Fibroblast of the aortic adventitia (primary cell): ENCODE measurements at regions not wholly inside any gene's neighbourhood (a gene's known extent, or its start where the extent isn't known, plus 50 kb on each side); places are given as distances from the start of the nearest gene placed in this dataset.

Source experiments
- DNase-seq: peaks from one replicate; pipeline ENCODE4 v3.0.0-alpha.2; 2010; ENCODE audit warnings: low read depth
- H3K4me3 ChIP-seq: 2 replicates; pipeline ENCODE4 v1.5.1; 2011; ENCODE audit warnings: low read depth, mild to moderate bottlenecking, control low read depth, low read length, moderate library complexity
- CTCF ChIP-seq: IDR thresholded peaks from 2 replicates; pipeline ENCODE4 v1.5.1; 2011; ENCODE audit warnings: mild to moderate bottlenecking, low read length, control low read depth, inconsistent platforms; ENCODE audit not compliant: insufficient read depth

GRCh38 chr3:87979527-87979926, 79.3 kb downstream of the CGGBP1 start:
- no peak for TF ChIP-seq CTCF
- DNase-seq, result no peak
- H3K4me3 ChIP-seq, result no peak overlapping the region

DNA sequence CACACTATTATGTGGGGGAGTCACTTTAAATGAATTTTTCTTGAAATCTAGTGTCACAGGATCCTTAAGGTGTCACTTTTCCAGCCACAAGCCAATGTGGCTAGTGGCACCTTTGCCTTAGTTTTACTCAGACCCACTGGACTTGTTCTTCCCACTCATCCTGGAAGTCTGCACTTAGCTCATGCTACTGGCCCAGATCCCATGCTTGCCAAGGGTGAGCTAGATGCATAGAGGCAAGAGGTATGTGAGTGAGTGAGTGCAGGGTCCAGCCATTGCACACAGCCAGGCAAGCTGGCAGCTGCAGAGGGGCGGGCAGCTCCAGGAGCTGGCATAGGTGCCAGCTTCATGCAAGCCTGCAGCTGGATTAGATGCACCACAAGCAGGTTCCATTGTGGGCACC, 81.0 kb downstream of the CGGBP1 start:
- no peak for TF ChIP-seq CTCF
- DNase-seq, result no peak
- H3K4me3 ChIP-seq, result no peak overlapping the region

DNA sequence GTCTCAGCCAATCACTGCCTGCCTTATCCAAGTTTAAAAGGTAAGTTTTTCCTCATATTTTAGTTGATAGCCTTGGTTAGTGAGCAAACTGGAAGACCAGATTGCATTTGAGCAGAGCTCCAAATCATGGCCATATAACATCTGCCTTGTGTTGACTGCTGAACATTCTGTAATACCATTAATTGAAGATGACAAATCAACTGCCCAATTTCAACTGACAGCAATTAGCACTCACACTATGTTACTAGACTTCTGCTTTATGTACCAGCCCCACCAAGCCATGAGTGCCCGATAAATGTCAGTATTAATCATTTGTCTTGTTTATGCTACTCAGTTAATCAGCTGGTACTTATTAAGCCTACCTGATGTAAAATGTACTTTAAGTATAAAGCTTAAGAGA, 83.1 kb downstream of the CGGBP1 start:
- no peak for DNase-seq
- H3K4me3 ChIP-seq, result no peak overlapping the region
- no peak for TF ChIP-seq CTCF

GRCh38 chr3:87973906-87974305, 84.9 kb downstream of the CGGBP1 start:
- DNase-seq, result no peak
- no peak overlapping the region for H3K4me3 ChIP-seq
- TF ChIP-seq CTCF, result no peak

DNA sequence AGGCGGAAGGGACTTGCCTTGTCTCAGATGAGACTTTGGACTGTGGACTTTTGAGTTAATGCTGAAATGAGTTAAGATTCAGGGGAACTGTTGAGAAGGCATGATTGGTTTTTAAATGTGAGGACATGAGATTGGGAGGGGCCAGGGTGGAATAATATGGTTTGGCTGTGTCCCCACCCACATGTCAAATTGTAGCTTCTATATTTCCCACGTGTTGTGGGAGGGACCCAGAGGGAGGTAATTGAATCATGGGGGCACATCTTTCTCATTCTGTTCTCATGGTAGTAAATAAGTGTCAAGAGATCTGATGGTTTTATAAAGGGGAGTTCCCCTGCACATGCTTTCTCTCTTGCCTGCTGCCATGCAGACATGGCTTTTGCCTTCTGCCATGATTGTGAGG, 89.2 kb downstream of the CGGBP1 start:
- TF ChIP-seq CTCF, result no peak
- DNase-seq, result no peak
- H3K4me3 ChIP-seq, result no peak overlapping the region

DNA sequence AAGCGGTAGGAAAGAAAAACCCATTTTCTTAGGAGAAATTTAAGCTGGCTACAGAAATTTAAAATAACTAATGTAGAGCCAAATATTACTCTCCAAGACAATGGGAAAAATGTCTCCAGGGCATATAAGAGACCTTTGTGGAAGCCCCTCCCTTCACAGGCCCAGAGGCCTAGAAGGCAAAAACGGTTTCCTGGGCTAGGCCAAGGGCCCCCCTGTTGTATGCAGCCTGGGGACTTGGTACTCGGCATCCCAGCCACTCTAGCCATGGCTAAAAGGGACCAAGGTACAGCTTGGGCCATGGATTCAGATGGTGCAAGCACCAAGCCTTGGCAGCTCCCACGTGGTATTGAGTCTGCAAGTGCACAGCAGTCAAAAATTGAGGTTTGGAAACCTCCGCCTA, 90.1 kb downstream of the CGGBP1 start:
- H3K4me3 ChIP-seq, result no peak overlapping the region
- no peak for DNase-seq
- TF ChIP-seq CTCF, result no peak

- DNase-seq, result no peak
- no peak for TF ChIP-seq CTCF
- no peak overlapping the region for H3K4me3 ChIP-seq
Measured at GRCh38 chr3:87958289-87958688, 100.5 kb downstream of the CGGBP1 start.
